NB4 (cell line): ENCODE measurements at regions not wholly inside any gene's neighbourhood (a gene's known extent, or its start where the extent isn't known, plus 50 kb on each side); places are given as distances from the start of the nearest gene placed in this dataset.
A peak's percentile ranks its signal among the peaks of the same experiment; 100 is the strongest.
"Not testable (repeated sequence)": the region's sequence is repeated elsewhere in the genome, so short reads cannot be mapped to it uniquely, and the experiment has no call there.

Experiments
- DNase-seq: peaks from one replicate; pipeline ENCODE4 v3.0.0; 2010; ENCODE audit warnings: low read depth
- H3K4me3 ChIP-seq: one replicate; pipeline ENCODE4 v1.5.1; 2011; ENCODE audit warnings: mild to moderate bottlenecking, low read depth, low read length, moderate library complexity
- MYC ChIP-seq: IDR thresholded peaks from 2 replicates; pipeline ENCODE4 v1.6.1; 2011; ENCODE audit warnings: low read depth, low read length
- POLR2A ChIP-seq: IDR thresholded peaks from 2 replicates; pipeline ENCODE4 v1.6.1; 2011; ENCODE audit warnings: mild to moderate bottlenecking; ENCODE audit not compliant: insufficient read length; ENCODE audit errors: extremely low read depth
- TF ChIP-seq, protein P1 (sequence below): IDR thresholded peaks from 2 replicates; pipeline ENCODE4 v1.6.1; 2011; ENCODE audit warnings: low read depth, low read length
- TF ChIP-seq, protein P2 (sequence below): IDR thresholded peaks from one replicate; pipeline ENCODE4 v1.5.1; 2012; ENCODE audit warnings: low read depth, low read length

DNA sequence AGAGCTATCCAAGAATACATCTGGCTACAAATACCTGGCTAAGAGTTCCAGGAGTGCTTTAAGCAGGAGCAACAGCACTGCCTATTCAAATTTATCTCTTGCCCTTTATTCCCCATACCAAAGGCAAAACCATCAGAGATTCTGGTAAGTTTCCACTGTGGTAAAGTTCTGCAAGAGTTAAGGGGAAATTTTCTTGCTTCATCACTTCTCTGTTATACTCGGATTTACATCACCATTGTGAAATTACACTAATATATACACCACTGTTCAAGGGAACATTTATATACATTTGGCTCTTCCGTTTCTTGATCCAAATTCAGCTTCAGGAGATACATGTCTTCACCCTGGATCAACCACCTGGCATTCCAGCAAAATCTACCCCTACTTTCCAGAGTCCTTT, 70.8 kb upstream of the PTPN13 start:
- TF ChIP-seq, protein P1, sequence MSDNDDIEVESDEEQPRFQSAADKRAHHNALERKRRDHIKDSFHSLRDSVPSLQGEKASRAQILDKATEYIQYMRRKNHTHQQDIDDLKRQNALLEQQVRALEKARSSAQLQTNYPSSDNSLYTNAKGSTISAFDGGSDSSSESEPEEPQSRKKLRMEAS = no peak
- TF ChIP-seq, protein P2, sequence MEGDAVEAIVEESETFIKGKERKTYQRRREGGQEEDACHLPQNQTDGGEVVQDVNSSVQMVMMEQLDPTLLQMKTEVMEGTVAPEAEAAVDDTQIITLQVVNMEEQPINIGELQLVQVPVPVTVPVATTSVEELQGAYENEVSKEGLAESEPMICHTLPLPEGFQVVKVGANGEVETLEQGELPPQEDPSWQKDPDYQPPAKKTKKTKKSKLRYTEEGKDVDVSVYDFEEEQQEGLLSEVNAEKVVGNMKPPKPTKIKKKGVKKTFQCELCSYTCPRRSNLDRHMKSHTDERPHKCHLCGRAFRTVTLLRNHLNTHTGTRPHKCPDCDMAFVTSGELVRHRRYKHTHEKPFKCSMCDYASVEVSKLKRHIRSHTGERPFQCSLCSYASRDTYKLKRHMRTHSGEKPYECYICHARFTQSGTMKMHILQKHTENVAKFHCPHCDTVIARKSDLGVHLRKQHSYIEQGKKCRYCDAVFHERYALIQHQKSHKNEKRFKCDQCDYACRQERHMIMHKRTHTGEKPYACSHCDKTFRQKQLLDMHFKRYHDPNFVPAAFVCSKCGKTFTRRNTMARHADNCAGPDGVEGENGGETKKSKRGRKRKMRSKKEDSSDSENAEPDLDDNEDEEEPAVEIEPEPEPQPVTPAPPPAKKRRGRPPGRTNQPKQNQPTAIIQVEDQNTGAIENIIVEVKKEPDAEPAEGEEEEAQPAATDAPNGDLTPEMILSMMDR = no peak
- TF ChIP-seq MYC = no peak
- TF ChIP-seq POLR2A = no peak
- H3K4me3 ChIP-seq = no peak overlapping the region
- peak; percentile 4 for DNase-seq

DNA sequence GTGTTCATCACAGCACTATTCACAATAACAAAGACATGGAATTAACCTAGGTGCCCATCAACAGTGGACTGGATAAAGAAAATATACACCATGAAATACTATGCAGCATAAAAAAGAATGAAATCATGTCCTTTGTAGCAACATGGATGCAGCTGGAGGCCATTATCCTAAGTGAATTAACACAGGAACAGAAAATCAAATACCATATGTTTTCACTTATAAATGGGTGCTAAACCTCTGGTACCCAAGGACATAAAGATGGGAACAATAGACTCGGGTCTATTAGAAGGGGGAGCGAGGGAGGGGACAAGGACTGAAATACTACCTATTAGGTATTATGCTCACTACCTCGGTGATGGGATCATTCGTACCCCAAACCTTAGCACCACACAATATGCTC, 66.4 kb upstream of the PTPN13 start:
- not testable (repeated sequence) for H3K4me3 ChIP-seq, DNase-seq

DNA sequence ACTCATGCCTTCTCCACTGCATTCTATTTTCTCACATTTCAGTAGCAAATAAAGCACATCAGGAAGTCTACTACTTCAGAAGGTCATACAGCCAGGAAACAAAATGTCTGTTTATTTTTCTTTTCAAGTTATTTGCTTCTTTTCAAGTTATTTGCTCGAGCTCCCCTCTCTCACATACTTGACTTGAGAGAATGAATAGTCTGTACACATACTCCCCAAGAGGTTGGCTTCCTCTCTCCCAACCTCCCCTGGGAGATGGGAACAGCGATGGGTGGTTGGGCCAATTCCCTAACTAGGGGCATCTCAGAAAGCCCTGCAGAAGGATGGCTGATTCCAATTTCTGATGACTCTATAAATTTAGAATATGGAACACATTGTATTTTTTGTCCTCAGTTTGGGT, 64.7 kb upstream of the PTPN13 start:
- no peak for TF ChIP-seq MYC
- TF ChIP-seq POLR2A = no peak
- TF ChIP-seq, protein P2 = no peak
- TF ChIP-seq, protein P1 = no peak
- H3K4me3 ChIP-seq = no peak overlapping the region
- DNase-seq = no peak

DNA sequence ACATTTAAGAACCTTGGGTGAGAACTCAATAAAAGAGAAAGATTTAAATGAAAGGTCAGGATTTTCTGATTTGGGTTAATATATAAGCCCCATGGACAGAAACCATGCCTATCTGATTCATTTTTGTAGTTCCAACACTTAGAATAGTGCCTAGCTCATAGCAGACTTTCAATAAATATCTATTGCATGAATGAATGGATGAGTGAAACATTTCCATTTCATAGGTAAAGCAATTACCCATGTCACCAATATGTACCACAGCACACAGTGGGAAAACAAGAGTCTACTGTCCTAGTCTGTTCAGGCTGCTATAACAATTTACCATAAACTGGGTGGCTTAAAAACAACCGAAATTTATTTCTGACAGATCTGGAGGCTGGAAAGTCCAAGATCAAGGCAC, 63.9 kb upstream of the PTPN13 start:
- no peak overlapping the region for H3K4me3 ChIP-seq
- TF ChIP-seq, protein P1 = no peak
- no peak for DNase-seq

DNA sequence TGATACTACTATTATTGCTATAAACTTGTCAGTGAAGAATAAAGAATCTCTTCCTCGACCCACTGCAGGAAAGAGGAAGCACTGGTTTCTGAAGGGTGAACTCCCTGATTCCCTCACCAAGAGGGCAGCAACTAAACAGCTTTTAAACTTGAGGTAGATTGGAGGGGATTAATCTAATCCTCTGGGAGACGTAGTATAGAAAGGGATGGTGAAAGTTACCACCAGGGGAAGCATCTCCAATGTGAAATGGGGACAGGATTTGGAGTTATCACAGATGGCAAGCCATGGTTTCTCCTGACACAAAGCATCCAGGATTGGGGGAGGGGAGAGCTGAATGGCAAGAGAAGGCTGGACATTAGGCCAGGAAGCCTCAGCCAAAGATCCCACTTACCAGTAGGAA, 62.7 kb upstream of the PTPN13 start:
- DNase-seq = peak; percentile 3
- no peak overlapping the region for H3K4me3 ChIP-seq
- TF ChIP-seq MYC = no peak
- TF ChIP-seq, protein P2 = no peak
- TF ChIP-seq POLR2A = no peak
- TF ChIP-seq, protein P1 = no peak

DNA sequence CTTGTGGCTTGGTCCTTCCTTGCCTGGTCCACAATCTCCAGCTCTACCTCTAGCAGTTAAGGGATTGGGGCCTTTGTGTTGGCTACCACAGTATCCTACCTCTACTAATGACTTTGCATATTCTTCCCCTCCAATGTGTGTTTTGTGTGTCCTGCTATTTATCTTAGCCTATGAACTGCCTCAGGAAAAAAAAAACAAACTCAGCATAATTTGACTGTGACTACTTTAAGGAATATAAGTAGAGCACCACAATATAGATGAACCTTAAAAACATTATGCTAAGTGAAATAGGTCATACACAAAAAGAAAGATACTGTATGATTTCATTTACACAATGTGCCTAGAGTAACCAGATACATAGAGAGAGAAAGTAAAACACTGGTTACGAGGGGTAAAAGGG, 61.3 kb upstream of the PTPN13 start:
- TF ChIP-seq, protein P2 = no peak
- TF ChIP-seq POLR2A = no peak
- TF ChIP-seq MYC = no peak
- no peak overlapping the region for H3K4me3 ChIP-seq
- no peak for DNase-seq

DNA sequence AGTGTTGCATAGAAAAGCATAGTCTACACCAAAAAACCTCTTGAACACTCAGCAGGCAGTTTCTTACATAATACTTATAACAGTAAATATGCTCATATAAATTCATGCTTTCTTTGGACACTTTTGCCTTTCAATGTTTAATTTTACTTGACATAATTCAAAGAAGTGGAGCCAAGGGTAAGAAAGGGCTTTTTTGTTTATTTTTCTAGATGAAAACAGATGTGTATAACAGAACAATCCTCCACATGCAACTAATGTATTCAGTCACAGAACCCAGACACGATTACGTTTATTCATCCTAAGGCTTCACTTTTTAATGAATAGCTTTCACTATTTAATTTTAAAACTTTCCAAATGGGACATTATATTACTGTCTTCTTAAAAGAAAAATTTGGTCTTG, 58.0 kb upstream of the PTPN13 start:
- DNase-seq = no peak
- TF ChIP-seq MYC (no peak), POLR2A (no peak)
- TF ChIP-seq, protein P2 = no peak
- TF ChIP-seq, protein P1 = no peak

More for the DNA sequence above, 58.0 kb upstream of the PTPN13 start:
- H3K4me3 ChIP-seq = no peak overlapping the region
